Keratinocyte (primary cell): ENCODE measurements at regions not wholly inside any gene's neighbourhood (a gene's known extent, or its start where the extent isn't known, plus 50 kb on each side); places are given as distances from the start of the nearest gene placed in this dataset.

ENCODE experiments used
- DNase-seq: peaks from one replicate; pipeline ENCODE4 v3.0.0-alpha.2; 2011; ENCODE audit warnings: low read depth, missing footprints, low spot score
- FAIRE-seq: peaks from 2 replicates; lab custom pipeline; 2011; peaks lifted over from hg19 to GRCh38; lab: Jason Lieb, UNC
- H2AFZ ChIP-seq: 2 replicates; pipeline ENCODE4 v1.6.0; 2012; ENCODE audit warnings: low read length, control low read depth, inconsistent platforms; ENCODE audit not compliant: control insufficient read depth
- H3K27ac ChIP-seq: 2 replicates; pipeline ENCODE4 v1.5.1; 2011; ENCODE audit warnings: low read length; ENCODE audit not compliant: control insufficient read depth, insufficient read depth
- H3K27me3 ChIP-seq: 3 replicates; pipeline ENCODE4 v1.6.0; 2011; ENCODE audit warnings: low read length; ENCODE audit not compliant: control insufficient read depth, insufficient read depth; ENCODE audit errors: extremely low read depth
- H3K36me3 ChIP-seq, 2 experiments: 2 replicates in 1 of 2; 3 replicates in 1 of 2; pipeline ENCODE4 v1.5.1; 2011; ENCODE audit warnings: low read length in 2 of 2, mild to moderate bottlenecking in 1 of 2; ENCODE audit not compliant: control insufficient read depth in 2 of 2, insufficient read depth in 2 of 2; ENCODE audit errors: extremely low read depth in 1 of 2
- H3K4me1 ChIP-seq: 3 replicates; pipeline ENCODE4 v1.5.1; 2011; ENCODE audit warnings: low read length; ENCODE audit not compliant: control insufficient read depth, insufficient read depth; ENCODE audit errors: extremely low read depth
- H3K4me2 ChIP-seq: 3 replicates; pipeline ENCODE4 v1.6.0; 2011; ENCODE audit warnings: low read depth, low read length; ENCODE audit not compliant: control insufficient read depth, insufficient read depth; ENCODE audit errors: extremely low read depth
- H3K4me3 ChIP-seq, 3 experiments: fragments of 200-600 bp in 1 of 3; sonication (generic) in 1 of 3; 2 replicates in 2 of 3; 3 replicates in 1 of 3; pipeline ENCODE4 v1.5.1; 2011 to 2016; ENCODE audit warnings: low read length in 3 of 3, mild to moderate bottlenecking in 3 of 3, control low read depth in 2 of 3, inconsistent platforms in 1 of 3, low read depth in 1 of 3, mixed read lengths in 1 of 3, mixed run types in 1 of 3, moderate library complexity in 1 of 3; ENCODE audit not compliant: control insufficient read depth in 2 of 3, insufficient read depth in 2 of 3; ENCODE audit errors: extremely low read depth in 1 of 3
- H3K79me2 ChIP-seq: 2 replicates; pipeline ENCODE4 v1.6.0; 2012; ENCODE audit warnings: low read length; ENCODE audit not compliant: control insufficient read depth, insufficient read depth
- H3K9ac ChIP-seq: 3 replicates; pipeline ENCODE4 v1.6.0; 2011; ENCODE audit warnings: low read length; ENCODE audit not compliant: control insufficient read depth, insufficient read depth; ENCODE audit errors: extremely low read depth
- H3K9me1 ChIP-seq: 3 replicates; pipeline ENCODE4 v1.6.0; 2011; ENCODE audit warnings: low read length; ENCODE audit not compliant: control insufficient read depth, insufficient read depth; ENCODE audit errors: extremely low read depth
- H3K9me3 ChIP-seq: 2 replicates; pipeline ENCODE4 v1.5.1; 2012; ENCODE audit warnings: low read depth, low read length; ENCODE audit not compliant: control insufficient read depth
- H4K20me1 ChIP-seq: 3 replicates; pipeline ENCODE4 v1.6.0; 2011; ENCODE audit warnings: low read length; ENCODE audit not compliant: control insufficient read depth, insufficient read depth; ENCODE audit errors: extremely low read depth
- CTCF ChIP-seq, 3 experiments: IDR thresholded peaks in 1 of 3; conservative IDR thresholded peaks in 1 of 3; optimal IDR thresholded peaks in 1 of 3; 2 replicates in 2 of 3; 3 replicates in 1 of 3; pipeline versions ENCODE3 to v1.5.1; 2011; ENCODE audit warnings: low read length in 3 of 3, mild to moderate bottlenecking in 3 of 3, moderate library complexity in 2 of 3, control low read depth in 1 of 3, inconsistent platforms in 1 of 3; ENCODE audit not compliant: insufficient read depth in 2 of 3; ENCODE audit errors: extremely low read depth in 1 of 3
- EZH2 ChIP-seq: IDR thresholded peaks from one replicate; pipeline ENCODE4 v1.6.1; 2012; ENCODE audit warnings: inconsistent platforms, mild to moderate bottlenecking, low read length, moderate library complexity
- dilution Hi-C: fragments of 300-500 bp; cut with MboI; formaldehyde crosslinking; loops from one replicate; pipeline ENCODE4 v1.7.0; 2020; ENCODE audit warnings: low sequenced_read_pairs; ENCODE audit not compliant: extremely low pct_ligation_motif_present

- H3K9me3 ChIP-seq: no peaks in the 10 kb centered on the region
- H3K79me2 ChIP-seq: no peaks in the 10 kb centered on the region
- TF ChIP-seq CTCF (optimal IDR thresholded peaks at IDR 0.05 in 1 of 3, IDR thresholded peaks at IDR 0.05 in 1 of 3, conservative IDR thresholded peaks at IDR 0.05 in 1 of 3; ENCODE audit: extremely low read depth in 1 of 3, insufficient read depth in 2 of 3, low read length in 3 of 3): no peak
- no peak for TF ChIP-seq EZH2
- FAIRE-seq (no peak), DNase-seq (no peak)
- dilution Hi-C loops: no loop called here
- H3K27me3 ChIP-seq: no peaks in the 10 kb centered on the region
- no peak overlapping the region for H3K4me2 ChIP-seq
- no peak overlapping the region for H3K27ac ChIP-seq
- H3K9me1 ChIP-seq: no peaks in the 10 kb centered on the region
- H4K20me1 ChIP-seq: no peaks in the 10 kb centered on the region
- H3K4me1 ChIP-seq: no peaks in the 10 kb centered on the region
- H3K9ac ChIP-seq: no peak overlapping the region
- H2AFZ ChIP-seq: no peak overlapping the region
- no peaks in the 10 kb centered on the region for H3K36me3 ChIP-seq
- H3K4me3 ChIP-seq: no peak overlapping the region
These were observed 468.9 kb downstream of the KIF4B start for GRCh38 chr5:155482428-155482827.

DNA sequence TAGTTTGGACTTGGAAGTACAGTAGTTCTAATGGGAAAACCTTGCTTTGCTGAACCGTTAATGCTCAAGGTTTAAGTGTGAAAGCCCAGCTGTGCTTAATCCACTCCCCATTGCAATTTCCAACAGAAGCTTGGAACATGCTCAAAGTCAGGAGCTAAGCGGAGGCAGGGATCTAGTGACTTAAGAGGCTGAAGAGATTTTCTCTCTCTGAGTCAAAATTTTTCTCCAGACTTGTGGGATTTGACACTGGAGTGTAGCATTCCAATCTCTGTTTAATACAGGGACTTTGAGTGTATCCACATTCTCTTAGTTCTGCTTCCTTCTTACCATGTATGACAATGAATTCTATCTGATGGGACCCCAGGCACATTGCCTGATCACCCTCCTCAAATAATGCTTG is 471.8 kb downstream of the KIF4B start:
- no peak overlapping the region for H3K9ac ChIP-seq
- H3K4me1 ChIP-seq: no peaks in the 10 kb centered on the region
- H3K36me3 ChIP-seq: no peaks in the 10 kb centered on the region
- TF ChIP-seq EZH2 (no peak), CTCF (optimal IDR thresholded peaks at IDR 0.05 in 1 of 3, IDR thresholded peaks at IDR 0.05 in 1 of 3, conservative IDR thresholded peaks at IDR 0.05 in 1 of 3; ENCODE audit: extremely low read depth in 1 of 3, insufficient read depth in 2 of 3, low read length in 3 of 3) (no peak)
- DNase-seq (no peak), FAIRE-seq (no peak)
- H2AFZ ChIP-seq: no peak overlapping the region
- no peak overlapping the region for H3K4me3 ChIP-seq
- no peaks in the 10 kb centered on the region for H4K20me1 ChIP-seq
- H3K27ac ChIP-seq: no peak overlapping the region
- H3K79me2 ChIP-seq: no peaks in the 10 kb centered on the region
- H3K9me1 ChIP-seq: no peaks in the 10 kb centered on the region
- no peak overlapping the region for H3K4me2 ChIP-seq
- dilution Hi-C loops: no loop called here
- H3K27me3 ChIP-seq: no peaks in the 10 kb centered on the region
- no peaks in the 10 kb centered on the region for H3K9me3 ChIP-seq
